CD14-positive monocyte (primary cell): ENCODE measurements at regions not wholly inside any gene's neighbourhood (a gene's known extent, or its start where the extent isn't known, plus 50 kb on each side); places are given as distances from the start of the nearest gene placed in this dataset.
"Not testable (repeated sequence)": the region's sequence is repeated elsewhere in the genome, so short reads cannot be mapped to it uniquely, and the experiment has no call there.

ENCODE experiments used
- DNase-seq, 3 donors: peaks; one replicate each; pipeline ENCODE4 v3.0.0-alpha.2; 2011 to 2022
- H2AFZ ChIP-seq: 2 replicates; pipeline ENCODE4 v1.6.0; 2012; ENCODE audit warnings: mild to moderate bottlenecking, low read depth, low read length, inconsistent platforms; ENCODE audit not compliant: insufficient read depth, poor library complexity, severe bottlenecking
- H3K27ac ChIP-seq, 2 donors: 1 replicate in 1 of 2; 2 replicates in 1 of 2; pipeline ENCODE4 v1.5.1; 2012 to 2013; ENCODE audit warnings: low read length in 2 of 2, control low read depth in 1 of 2, inconsistent platforms in 1 of 2, low read depth in 1 of 2, mild to moderate bottlenecking in 1 of 2
- H3K27me3 ChIP-seq, 2 donors: one replicate each; pipeline versions ENCODE4 v1.6.0 to v1.6.1; 2011 to 2013; ENCODE audit warnings: low read length in 2 of 2; ENCODE audit not compliant: control insufficient read depth in 2 of 2, insufficient read depth in 2 of 2
- H3K36me3 ChIP-seq, 2 donors: replicated peaks in 1 of 2; 1 replicate in 1 of 2; 2 replicates in 1 of 2; pipeline versions ENCODE4 v1.5.1 to v1.6.1; 2012 to 2013; ENCODE audit warnings: low read length in 2 of 2, control low read depth in 1 of 2, inconsistent platforms in 1 of 2, mild to moderate bottlenecking in 1 of 2; ENCODE audit not compliant: insufficient read depth in 2 of 2, control insufficient read depth in 1 of 2
- H3K4me1 ChIP-seq, 2 donors: 1 replicate in 1 of 2; 2 replicates in 1 of 2; pipeline versions ENCODE4 v1.5.1 to v1.6.1; 2012 to 2013; ENCODE audit warnings: low read length in 2 of 2, control low read depth in 1 of 2, inconsistent platforms in 1 of 2, mild to moderate bottlenecking in 1 of 2, moderate library complexity in 1 of 2; ENCODE audit not compliant: insufficient read depth in 2 of 2, control insufficient read depth in 1 of 2
- H3K4me2 ChIP-seq: replicated peaks from 2 replicates; pipeline ENCODE3; 2012; ENCODE audit warnings: low read length, moderate library complexity, mild to moderate bottlenecking; ENCODE audit not compliant: poor library complexity, severe bottlenecking; ENCODE audit errors: extremely low read depth
- H3K4me3 ChIP-seq, 3 experiments: fragments of 200-600 bp in 1 of 3; sonication (generic) in 1 of 3; replicated peaks in 1 of 3; 1 replicate in 2 of 3; 2 replicates in 1 of 3; pipeline ENCODE4 v1.5.1; 2011 to 2013; ENCODE audit warnings: low read length in 3 of 3, mild to moderate bottlenecking in 3 of 3, control low read depth in 2 of 3, low read depth in 2 of 3, inconsistent platforms in 1 of 3, moderate library complexity in 1 of 3
- H3K79me2 ChIP-seq: 2 replicates; pipeline ENCODE4 v1.6.0; 2012; ENCODE audit warnings: mild to moderate bottlenecking, control low read depth, inconsistent platforms, low read length, moderate library complexity; ENCODE audit not compliant: insufficient read depth
- H3K9ac ChIP-seq: 2 replicates; pipeline ENCODE4 v1.6.0; 2017; ENCODE audit warnings: low read length, mild to moderate bottlenecking; ENCODE audit not compliant: insufficient read depth, poor library complexity, severe bottlenecking
- H3K9me3 ChIP-seq, 2 donors: replicated peaks in 1 of 2; 1 replicate in 1 of 2; 2 replicates in 1 of 2; pipeline versions ENCODE4 v1.5.1 to v1.6.1; 2012 to 2013; ENCODE audit warnings: low read length in 2 of 2, control low read depth in 1 of 2; ENCODE audit not compliant: control insufficient read depth in 1 of 2, insufficient read depth in 1 of 2
- H4K20me1 ChIP-seq: 2 replicates; pipeline ENCODE4 v1.6.0; 2012; ENCODE audit warnings: mild to moderate bottlenecking, low read length, control low read depth, moderate library complexity; ENCODE audit not compliant: insufficient read depth
- H3K27ac Mint-ChIP-seq, 7 donors: one replicate each; pipeline ENCODE4 v1.8.0; 2020; ENCODE audit warnings: mild to moderate bottlenecking in 7 of 7, mixed read lengths in 7 of 7, moderate library complexity in 6 of 7, inconsistent platforms in 2 of 7
- H3K27me3 Mint-ChIP-seq, 3 donors: one replicate each; pipeline ENCODE4 v1.8.0; 2021 to 2022; ENCODE audit warnings: low read depth in 3 of 3, mild to moderate bottlenecking in 3 of 3, mixed read lengths in 3 of 3, moderate library complexity in 3 of 3, inconsistent platforms in 1 of 3
- H3K36me3 Mint-ChIP-seq, 2 donors: one replicate each; pipeline ENCODE4 v1.8.0; 2020; ENCODE audit warnings: mixed read lengths in 2 of 2, inconsistent platforms in 1 of 2, mild to moderate bottlenecking in 1 of 2
- H3K4me1 Mint-ChIP-seq: one replicate; pipeline ENCODE4 v1.8.0; 2020; ENCODE audit warnings: mild to moderate bottlenecking, mixed read lengths
- H3K4me3 Mint-ChIP-seq, 2 donors: one replicate each; pipeline ENCODE4 v1.8.0; 2020; ENCODE audit warnings: mild to moderate bottlenecking in 2 of 2, mixed read lengths in 2 of 2, moderate library complexity in 1 of 2
- H3K9me3 Mint-ChIP-seq, 7 donors: one replicate each; pipeline ENCODE4 v1.8.0; 2020 to 2022; ENCODE audit warnings: mixed read lengths in 7 of 7, mild to moderate bottlenecking in 6 of 7, moderate library complexity in 6 of 7, inconsistent platforms in 2 of 7
- CTCF ChIP-seq: fragments of 200-600 bp; IDR thresholded peaks from one replicate; pipeline ENCODE4 v1.8.0; 2022; ENCODE audit warnings: antibody characterized with exemption, mild to moderate bottlenecking
- WGBS: methylation state at CpG from one replicate; pipeline ENCODE4 v1.1.5; 2013; ENCODE audit warnings: missing lambda C conversion rate; ENCODE audit not compliant: insufficient coverage; 5-methylcytosine and 5-hydroxymethylcytosine counted together
- intact Hi-C, 2 donors: fragments of 100-400 bp; cut with micrococcal nuclease; formaldehyde crosslinking; loops; one replicate each; pipeline versions ENCODE4 v1.15.0 to v1.15.1; 2023

DNA sequence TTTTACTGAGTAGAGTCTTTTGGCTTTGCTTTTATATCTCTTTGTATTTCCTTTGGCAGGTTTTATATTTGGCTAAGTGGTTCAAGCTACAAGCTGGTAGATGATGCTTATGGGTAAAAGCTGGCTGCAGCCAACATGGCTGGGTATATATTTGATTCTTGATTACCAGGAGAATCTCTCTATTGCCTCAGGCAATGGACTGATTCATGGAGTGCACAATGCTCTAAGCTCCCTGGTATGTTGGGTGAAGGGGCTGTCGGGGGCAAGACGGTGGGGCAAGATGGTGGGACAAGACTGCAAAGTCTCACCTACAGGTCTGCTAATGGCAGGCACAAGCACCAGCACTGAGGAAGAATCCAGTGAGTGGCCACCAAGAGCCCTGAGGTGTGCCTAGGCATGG lies 366.6 kb downstream of the DMAC1 start:
- H3K9me3 Mint-ChIP-seq = peaks cover 14 to 33% (median 24%) of the 10 kb centered on the region in 7 donors
- Histone ChIP-seq H3K79me2 (no peaks in the 10 kb centered on the region), H4K20me1 (no peaks in the 10 kb centered on the region), H3K9me3 (peaks cover 28 to 32% of the 10 kb centered on the region in 2 donors), H2AFZ (no peak overlapping the region), H3K4me3 (no peak overlapping the region), H3K27ac (no peak overlapping the region), H3K36me3 (no peaks in the 10 kb centered on the region), H3K4me1 (no peaks in the 10 kb centered on the region), H3K4me2 (no peak overlapping the region), H3K9ac (no peak overlapping the region), H3K27me3 (no peaks in the 10 kb centered on the region)
- no peak overlapping the region for H3K4me3 Mint-ChIP-seq
- no peaks in the 10 kb centered on the region for H3K36me3 Mint-ChIP-seq
- TF ChIP-seq CTCF = no peak
- 94% methylated on average over 2 of the region's 2 CpGs for WGBS
- intact Hi-C loops = no loop called here
- H3K27me3 Mint-ChIP-seq = no peaks in the 10 kb centered on the region
- H3K27ac Mint-ChIP-seq = no peak overlapping the region
- no peak for DNase-seq
- no peaks in the 10 kb centered on the region for H3K4me1 Mint-ChIP-seq

DNA sequence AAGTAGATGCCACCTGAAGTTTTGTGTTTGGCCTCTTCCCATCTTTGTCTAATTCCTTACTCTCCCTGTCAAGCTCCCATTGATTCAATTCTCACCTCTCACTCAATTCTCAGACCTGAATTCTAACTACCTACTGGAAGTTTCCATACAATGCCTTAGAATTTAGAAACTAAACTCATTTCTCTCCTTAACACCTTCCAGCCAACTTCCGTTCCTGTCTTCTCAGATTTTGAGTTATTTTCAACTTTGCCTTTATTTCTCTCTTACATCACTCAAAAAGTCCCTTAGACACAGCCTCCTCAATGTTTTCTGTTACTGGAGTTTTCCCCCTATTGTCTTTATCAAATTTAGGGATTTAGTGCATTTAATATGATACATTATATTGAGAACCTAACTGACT lies 382.2 kb downstream of the DMAC1 start:
- H3K27me3 Mint-ChIP-seq, intact Hi-C loops, H3K27me3 ChIP-seq, H3K4me1 Mint-ChIP-seq, H3K4me1 ChIP-seq, DNase-seq, H3K9ac ChIP-seq, H4K20me1 ChIP-seq, H3K79me2 ChIP-seq, H3K36me3 Mint-ChIP-seq, H3K27ac Mint-ChIP-seq, H3K4me3 Mint-ChIP-seq, H3K36me3 ChIP-seq, H2AFZ ChIP-seq, H3K27ac ChIP-seq, H3K4me2 ChIP-seq, H3K4me3 ChIP-seq, H3K9me3 ChIP-seq: not testable (repeated sequence)
- 100% methylated on average over 1 of the region's 1 CpG for WGBS
- peaks cover 0 to 14% (median 3%) of the 10 kb centered on the region in 7 donors for H3K9me3 Mint-ChIP-seq
